ENCODE measurements at regions not wholly inside any gene's neighbourhood (a gene's known extent, or its start where the extent isn't known, plus 50 kb on each side); places are given as distances from the start of the nearest gene placed in this dataset.

DNA sequence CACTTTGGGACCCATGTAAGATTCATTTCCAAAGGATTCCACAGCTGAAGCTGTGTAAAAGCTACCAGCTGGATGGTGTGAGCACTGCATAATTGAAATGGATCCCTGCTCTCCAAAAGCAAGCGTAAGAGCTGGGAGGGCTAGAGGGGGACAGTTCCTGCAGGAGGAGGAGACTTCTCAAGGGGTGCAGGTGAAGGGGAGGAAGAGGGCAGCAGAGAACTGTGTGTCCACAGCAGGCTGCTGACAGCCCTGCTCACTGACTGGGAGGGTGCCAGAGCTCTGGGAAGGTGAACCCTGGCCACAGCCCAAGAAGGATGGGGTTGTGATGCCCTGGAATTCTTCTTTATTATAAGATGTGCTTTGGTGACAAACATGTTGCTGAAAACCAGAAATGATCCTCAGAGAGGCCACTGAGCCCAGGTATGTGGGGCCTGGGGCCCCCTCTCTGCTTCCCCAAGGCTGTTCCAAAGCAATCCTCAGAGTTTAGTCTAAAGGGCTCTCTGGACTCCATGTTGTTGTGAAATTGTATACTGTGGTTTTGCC is 112.8 kb upstream of the SLC25A48 start:
- TF ChIP-seq EZH2 (IDR thresholded peaks at IDR 0.05), result no peak
- no peak for TF ChIP-seq POLR2AphosphoS5 (IDR thresholded peaks at IDR 0.05; ENCODE audit: borderline replicate concordance, low read depth, low read length)
- TF ChIP-seq FOXP2 (optimal IDR thresholded peaks at IDR 0.05; ENCODE audit: control extremely low read depth, extremely low read length, insufficient read depth), result no peak
